OCI-LY7 (cell line): ENCODE measurements at regions not wholly inside any gene's neighbourhood (a gene's known extent, or its start where the extent isn't known, plus 50 kb on each side); places are given as distances from the start of the nearest gene placed in this dataset.

Source experiments
- CTCF ChIP-seq: fragments of 200-600 bp; sonication (generic); conservative IDR thresholded peaks from 2 replicates; pipeline ENCODE4 v1.5.1; 2014; ENCODE audit warnings: mild to moderate bottlenecking, antibody characterized with exemption, low read length, moderate library complexity, mixed read lengths
- EZH2phosphoT487 ChIP-seq: fragments of 200-600 bp; sonication (generic); IDR thresholded peaks from 2 replicates; pipeline ENCODE4 v1.6.1; 2018; ENCODE audit warnings: low read depth, borderline replicate concordance, mild to moderate bottlenecking, mixed run types, antibody characterized with exemption, low read length, moderate library complexity, mixed read lengths

GRCh38 chr9:22308177-22308576, 138.4 kb upstream of the DMRTA1 start:
- TF ChIP-seq CTCF: no peak
- no peak for TF ChIP-seq EZH2phosphoT487
